HG03045 (cell line): ENCODE measurements at regions not wholly inside any gene's neighbourhood (a gene's known extent, or its start where the extent isn't known, plus 50 kb on each side); places are given as distances from the start of the nearest gene placed in this dataset.
"Not testable (repeated sequence)": the region's sequence is repeated elsewhere in the genome, so short reads cannot be mapped to it uniquely, and the experiment has no call there.

Experiments
- ATAC-seq: cut with Tn5 transposase; IDR thresholded peaks from one replicate; pipeline ENCODE4 v1.9.1; 2021; ENCODE audit warnings: mild to moderate bottlenecking, moderate library complexity; ENCODE audit not compliant: unreplicated experiment

- no peak for ATAC-seq
Observed at GRCh38 chr5:104170926-104171325, 608.3 kb upstream of the NUDT12 start.

- no peak for ATAC-seq
Observed at GRCh38 chr5:104146652-104147051, 584.1 kb upstream of the NUDT12 start.

DNA sequence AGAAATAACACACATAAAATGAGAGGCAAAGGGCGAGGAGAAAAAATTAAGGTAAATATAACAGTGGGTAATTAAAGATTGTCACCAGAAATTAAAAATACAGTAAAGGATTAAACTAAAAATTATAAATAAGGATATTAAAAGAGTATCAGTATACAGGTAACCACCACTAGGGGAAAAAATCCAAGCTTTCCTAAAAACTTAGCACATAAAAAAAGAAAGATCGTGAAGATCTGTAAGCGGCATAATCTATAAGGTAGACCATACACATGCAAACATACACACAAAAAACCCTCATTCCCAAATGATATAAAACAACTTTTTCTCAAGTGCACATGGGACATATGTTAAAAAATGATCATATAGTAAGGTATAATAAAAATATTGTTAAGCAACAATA lies 577.3 kb upstream of the NUDT12 start:
- ATAC-seq = no peak

- ATAC-seq = no peak
Observed at GRCh38 chr5:104130320-104130719, 567.7 kb upstream of the NUDT12 start.

DNA sequence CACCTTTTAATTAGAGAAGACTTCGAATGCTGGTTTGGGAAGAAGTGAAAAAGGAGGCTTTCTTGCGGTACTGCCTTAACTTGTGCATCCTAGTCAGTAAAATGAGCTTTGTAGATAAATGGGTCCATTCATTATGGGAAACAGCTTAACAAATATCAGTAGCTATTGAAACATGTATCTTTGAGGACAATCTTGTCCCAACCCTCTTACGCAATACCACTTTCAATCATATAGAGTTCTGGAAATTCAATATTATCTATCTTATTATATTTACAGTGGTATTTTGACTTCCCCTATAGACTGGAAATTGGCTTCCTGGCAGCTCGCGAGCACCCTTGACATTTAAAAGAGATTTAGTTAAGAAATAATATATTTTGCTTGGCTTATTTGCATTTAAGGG lies 565.8 kb upstream of the NUDT12 start:
- ATAC-seq = no peak

DNA sequence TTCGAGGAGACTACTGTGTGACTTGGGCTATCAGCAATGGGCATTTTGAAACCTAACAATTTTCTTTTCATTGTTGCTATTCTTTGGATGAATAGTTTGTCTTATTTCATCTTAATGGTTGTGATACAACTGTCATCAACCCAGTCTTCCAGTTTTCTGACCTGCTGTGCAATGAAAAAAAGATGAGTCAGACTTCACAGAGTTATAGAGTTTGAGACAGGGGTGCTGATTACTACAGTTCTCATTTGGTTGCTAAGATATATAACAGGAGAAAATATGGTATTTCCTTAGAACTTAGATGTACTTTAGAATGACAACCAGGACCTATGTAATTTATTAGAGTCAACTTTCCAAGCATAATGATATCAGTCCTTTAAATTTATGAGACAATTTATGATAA lies 564.4 kb upstream of the NUDT12 start:
- no peak for ATAC-seq

GRCh38 chr5:104119529-104119928 lies 556.9 kb upstream of the NUDT12 start:
- ATAC-seq = no peak

GRCh38 chr5:104111632-104112031 lies 549.0 kb upstream of the NUDT12 start:
- no peak for ATAC-seq

- no peak for ATAC-seq
Observed at GRCh38 chr5:104096451-104096850, 533.9 kb upstream of the NUDT12 start.

DNA sequence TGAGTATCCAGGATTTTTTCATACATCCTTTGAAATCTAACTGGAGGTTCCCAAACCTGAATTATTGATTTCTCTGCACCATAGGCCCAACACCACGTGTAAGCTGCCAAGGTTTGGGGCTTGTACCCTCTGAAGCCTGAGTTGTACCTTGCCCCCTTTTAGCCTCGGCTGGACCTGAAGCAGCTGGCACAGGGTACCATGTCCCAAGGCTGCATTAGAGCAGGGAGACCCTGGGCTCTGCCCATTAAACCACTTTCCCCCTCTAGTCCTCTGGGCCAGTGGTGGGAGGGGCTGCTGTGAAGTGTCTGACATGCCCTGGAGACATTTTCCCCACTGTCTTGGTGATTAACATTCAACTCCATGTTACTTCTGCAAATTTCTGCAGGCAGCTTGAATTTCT lies 532.9 kb upstream of the NUDT12 start:
- ATAC-seq = no peak

DNA sequence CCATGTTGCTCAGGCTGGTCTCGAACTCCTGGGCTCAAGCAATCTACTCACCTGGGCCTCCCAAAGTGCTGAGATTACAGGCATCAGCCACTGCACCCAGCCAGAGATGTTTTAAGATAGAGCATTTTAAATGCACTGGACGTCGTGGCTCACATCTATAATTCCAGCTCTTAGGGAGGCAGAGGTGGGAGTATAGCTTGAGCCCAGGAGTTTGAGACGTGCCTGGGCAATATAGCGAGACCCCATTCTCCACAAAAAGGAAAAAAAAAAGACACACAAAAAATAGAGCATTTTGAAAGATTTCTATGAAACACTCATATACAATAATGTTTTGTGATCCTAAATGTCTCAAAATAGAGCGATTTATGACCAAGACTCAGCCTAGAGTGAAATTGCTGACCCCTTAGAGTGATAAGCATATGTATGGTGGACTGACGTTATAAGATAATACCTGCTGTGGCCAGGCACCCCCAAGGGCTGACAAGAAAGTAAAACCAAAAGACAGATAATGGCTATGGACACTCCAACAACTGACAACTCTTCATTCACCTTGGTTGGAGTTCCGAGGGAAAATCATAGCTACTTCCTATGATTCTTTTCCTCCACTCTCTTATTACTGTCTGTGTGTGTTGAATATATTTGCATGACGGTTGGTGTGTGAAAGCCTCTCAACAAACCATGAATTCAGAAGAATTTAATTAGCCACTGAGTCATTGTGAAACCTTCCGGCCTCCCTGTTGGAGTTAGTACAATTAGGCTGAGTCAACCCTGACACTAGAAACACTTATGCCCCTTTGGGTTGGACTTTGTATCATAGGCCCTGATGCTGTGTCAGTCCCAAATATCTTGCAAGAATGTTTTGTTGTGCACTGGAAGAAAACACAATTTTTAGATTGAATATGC lies 526.5 kb upstream of the NUDT12 start:
- no peak for ATAC-seq

- no peak for ATAC-seq
Observed at GRCh38 chr5:104084896-104085295, 522.3 kb upstream of the NUDT12 start.

- ATAC-seq = no peak
Observed at GRCh38 chr5:104082754-104083153, 520.2 kb upstream of the NUDT12 start.

DNA sequence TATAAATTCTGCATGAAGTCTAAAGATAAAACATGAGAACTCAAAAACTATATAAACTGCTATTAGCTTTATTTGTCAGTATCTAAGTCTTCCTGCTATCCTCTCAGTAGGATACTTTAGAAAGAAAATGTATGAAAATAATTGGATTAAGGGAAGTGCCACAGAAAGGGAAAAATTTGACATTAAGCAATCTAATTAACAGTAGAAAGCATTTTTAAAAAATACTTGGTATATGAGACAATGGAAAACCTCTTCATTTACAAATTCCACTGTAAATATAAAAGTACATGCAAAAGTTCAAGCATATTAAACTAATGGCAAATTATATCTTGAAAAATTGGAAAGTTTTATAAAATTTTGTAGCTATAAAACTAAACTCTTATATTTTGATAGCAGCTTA lies 518.6 kb upstream of the NUDT12 start:
- ATAC-seq = no peak

- no peak for ATAC-seq
Observed at GRCh38 chr5:104080646-104081175, 518.1 kb upstream of the NUDT12 start.

- ATAC-seq = not testable (repeated sequence)
Observed at GRCh38 chr5:104079861-104080645, 517.5 kb upstream of the NUDT12 start.

DNA sequence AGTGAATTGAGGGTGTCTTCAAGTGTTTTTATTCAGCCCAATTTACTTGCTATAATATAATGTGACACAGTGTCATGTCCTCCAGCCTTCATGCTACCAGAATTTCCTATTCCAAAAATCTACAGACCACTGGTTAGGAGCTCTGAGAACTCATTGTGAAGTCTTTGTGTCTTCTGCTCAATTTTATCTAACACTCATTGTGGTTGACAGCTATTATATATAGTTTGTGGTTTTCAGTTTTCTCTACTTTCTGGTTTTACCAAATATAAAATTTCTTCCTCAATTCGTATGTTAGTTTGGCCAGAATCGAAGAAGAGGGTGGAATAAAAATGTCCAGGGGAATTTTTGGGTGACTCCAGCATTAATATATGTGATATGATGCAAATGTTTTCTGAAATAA lies 509.3 kb upstream of the NUDT12 start:
- ATAC-seq = no peak

DNA sequence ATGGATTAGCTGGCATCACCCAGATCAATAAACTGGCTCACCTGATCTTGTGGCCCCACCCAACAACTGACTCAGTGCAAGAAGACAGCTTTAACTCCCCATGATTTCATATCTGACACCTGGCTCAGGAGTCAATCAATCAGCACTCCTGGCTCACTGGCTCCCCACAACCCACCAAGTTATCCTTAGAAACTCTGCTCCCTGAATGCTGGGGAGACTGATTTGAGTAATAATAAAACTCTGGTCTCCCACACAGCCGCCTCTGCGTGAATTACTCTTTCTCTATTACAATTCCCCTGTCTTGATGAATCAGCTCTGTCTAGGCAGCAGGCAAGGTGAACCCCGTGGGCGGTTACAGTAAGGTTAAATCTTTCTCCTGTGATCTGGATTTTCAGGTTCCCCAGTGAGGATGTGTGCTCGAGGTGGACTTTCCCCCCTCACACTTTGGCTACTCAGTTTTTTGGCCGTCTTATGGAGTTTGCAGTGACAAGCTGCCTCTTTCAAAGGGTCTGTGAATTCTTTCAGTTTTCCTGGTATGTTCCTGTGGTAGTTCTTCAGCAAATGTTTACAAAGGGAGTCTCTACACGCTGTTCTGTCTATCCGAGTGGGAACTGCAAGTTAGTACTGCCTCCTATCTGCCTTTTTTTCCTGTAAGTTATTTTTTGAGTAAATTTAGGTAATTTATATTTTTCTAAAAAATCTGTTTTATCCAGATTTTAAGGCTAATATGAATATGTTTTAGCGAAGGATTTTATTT lies 500.2 kb upstream of the NUDT12 start:
- no peak for ATAC-seq

GRCh38 chr5:104061707-104062106 lies 499.1 kb upstream of the NUDT12 start:
- no peak for ATAC-seq

- ATAC-seq = no peak
Observed at GRCh38 chr5:104053353-104053649, 490.7 kb upstream of the NUDT12 start.
